Mucosa of stomach (tissue), 1 donor: ENCODE measurements at regions not wholly inside any gene's neighbourhood (a gene's known extent, or its start where the extent isn't known, plus 50 kb on each side); places are given as distances from the start of the nearest gene placed in this dataset.
"Not testable (repeated sequence)": the region's sequence is repeated elsewhere in the genome, so short reads cannot be mapped to it uniquely, and the experiment has no call there.

Source experiments
- H3K27me3 ChIP-seq: one replicate; pipeline ENCODE4 v1.7.0; 2013; ENCODE audit warnings: mild to moderate bottlenecking, low read length; ENCODE audit not compliant: control insufficient read depth, insufficient read depth
- H3K36me3 ChIP-seq: one replicate; pipeline ENCODE4 v1.7.0; 2013; ENCODE audit warnings: low read length; ENCODE audit not compliant: control insufficient read depth, insufficient read depth
- H3K4me1 ChIP-seq: one replicate; pipeline ENCODE4 v1.7.0; 2013; ENCODE audit warnings: mild to moderate bottlenecking, low read length; ENCODE audit not compliant: control insufficient read depth, insufficient read depth
- H3K4me3 ChIP-seq: one replicate; pipeline ENCODE4 v1.7.0; 2013; ENCODE audit warnings: low read length
- H3K9ac ChIP-seq: one replicate; pipeline ENCODE4 v1.7.0; 2013; ENCODE audit warnings: mild to moderate bottlenecking, low read length, moderate library complexity
- H3K9me3 ChIP-seq: one replicate; pipeline ENCODE4 v1.7.0; 2013; ENCODE audit warnings: mild to moderate bottlenecking, low read length, moderate library complexity; ENCODE audit not compliant: control insufficient read depth
- donor health status: Pancreatic carcinoma.

- H3K4me1 ChIP-seq: no peaks in the 10 kb centered on the region
- H3K4me3 ChIP-seq: no peak overlapping the region
- no peak overlapping the region for H3K9ac ChIP-seq
- H3K9me3 ChIP-seq: no peaks in the 10 kb centered on the region
- H3K27me3 ChIP-seq: no peaks in the 10 kb centered on the region
- no peaks in the 10 kb centered on the region for H3K36me3 ChIP-seq
These were observed 96.8 kb downstream of the PJA1 start for GRCh38 chrX:69068301-69069085.

- Histone ChIP-seq H3K4me1 (no peaks in the 10 kb centered on the region), H3K9ac (no peak overlapping the region), H3K36me3 (no peaks in the 10 kb centered on the region), H3K4me3 (no peak overlapping the region), H3K27me3 (no peaks in the 10 kb centered on the region), H3K9me3 (no peaks in the 10 kb centered on the region)
These were observed 97.4 kb downstream of the PJA1 start for GRCh38 chrX:69067841-69068240.

GRCh38 chrX:69066966-69067525 is 98.2 kb downstream of the PJA1 start:
- no peak overlapping the region for H3K9ac ChIP-seq

GRCh38 chrX:69066021-69066757 is 99.1 kb downstream of the PJA1 start:
- H3K4me1 ChIP-seq: no peaks in the 10 kb centered on the region
- H3K36me3 ChIP-seq: no peaks in the 10 kb centered on the region
- H3K9ac ChIP-seq: no peak overlapping the region
- H3K27me3 ChIP-seq: no peaks in the 10 kb centered on the region
- H3K4me3 ChIP-seq: no peak overlapping the region
- no peaks in the 10 kb centered on the region for H3K9me3 ChIP-seq

More at GRCh38 chrX:69066966-69067525, 98.2 kb downstream of the PJA1 start:
- H3K9me3 ChIP-seq: no peaks in the 10 kb centered on the region
- H3K27me3 ChIP-seq: no peaks in the 10 kb centered on the region
- H3K36me3 ChIP-seq: no peaks in the 10 kb centered on the region
- no peaks in the 10 kb centered on the region for H3K4me1 ChIP-seq
- H3K4me3 ChIP-seq: no peak overlapping the region

GRCh38 chrX:69065451-69065850 is 99.8 kb downstream of the PJA1 start:
- Histone ChIP-seq H3K4me3 (no peak overlapping the region), H3K4me1 (no peaks in the 10 kb centered on the region), H3K9ac (no peak overlapping the region), H3K9me3 (no peaks in the 10 kb centered on the region), H3K36me3 (no peaks in the 10 kb centered on the region), H3K27me3 (no peaks in the 10 kb centered on the region)

GRCh38 chrX:69063486-69063885 is 101.8 kb downstream of the PJA1 start:
- H3K4me1 ChIP-seq: no peaks in the 10 kb centered on the region
- no peaks in the 10 kb centered on the region for H3K27me3 ChIP-seq
- H3K9me3 ChIP-seq: no peaks in the 10 kb centered on the region
- no peak overlapping the region for H3K4me3 ChIP-seq
- H3K9ac ChIP-seq: no peak overlapping the region
- no peaks in the 10 kb centered on the region for H3K36me3 ChIP-seq

- H3K9me3 ChIP-seq: no peaks in the 10 kb centered on the region
- H3K4me3 ChIP-seq: no peak overlapping the region
- no peaks in the 10 kb centered on the region for H3K27me3 ChIP-seq
These were observed 102.8 kb downstream of the PJA1 start for GRCh38 chrX:69062493-69062892.

GRCh38 chrX:69060631-69061408 is 104.4 kb downstream of the PJA1 start:
- Histone ChIP-seq H3K4me3 (no peak overlapping the region), H3K9me3 (no peaks in the 10 kb centered on the region), H3K27me3 (no peaks in the 10 kb centered on the region), H3K36me3 (no peaks in the 10 kb centered on the region), H3K4me1 (no peaks in the 10 kb centered on the region), H3K9ac (no peak overlapping the region)

More at GRCh38 chrX:69062493-69062892, 102.8 kb downstream of the PJA1 start:
- no peaks in the 10 kb centered on the region for H3K4me1 ChIP-seq
- H3K36me3 ChIP-seq: no peaks in the 10 kb centered on the region
- no peak overlapping the region for H3K9ac ChIP-seq

- H3K9me3 ChIP-seq: no peaks in the 10 kb centered on the region
- no peak overlapping the region for H3K4me3 ChIP-seq
- H3K4me1 ChIP-seq: no peaks in the 10 kb centered on the region
- H3K9ac ChIP-seq: no peak overlapping the region
- H3K27me3 ChIP-seq: no peaks in the 10 kb centered on the region
- no peaks in the 10 kb centered on the region for H3K36me3 ChIP-seq
These were observed 110.1 kb downstream of the PJA1 start for GRCh38 chrX:69055193-69055592.

GRCh38 chrX:69054497-69054896 is 110.8 kb downstream of the PJA1 start:
- H3K36me3 ChIP-seq, H3K9ac ChIP-seq, H3K4me1 ChIP-seq, H3K27me3 ChIP-seq, H3K9me3 ChIP-seq, H3K4me3 ChIP-seq: not testable (repeated sequence)

GRCh38 chrX:69051901-69052300 is 113.4 kb downstream of the PJA1 start:
- no peak overlapping the region for H3K4me3 ChIP-seq
- H3K4me1 ChIP-seq: no peaks in the 10 kb centered on the region
- no peak overlapping the region for H3K9ac ChIP-seq
- no peaks in the 10 kb centered on the region for H3K27me3 ChIP-seq
- H3K36me3 ChIP-seq: no peaks in the 10 kb centered on the region
- H3K9me3 ChIP-seq: no peaks in the 10 kb centered on the region
